Effector memory CD8-positive, alpha-beta T cell (primary cell): ENCODE measurements at regions not wholly inside any gene's neighbourhood (a gene's known extent, or its start where the extent isn't known, plus 50 kb on each side); places are given as distances from the start of the nearest gene placed in this dataset.
A peak's percentile ranks its signal among the peaks of the same experiment; 100 is the strongest.

Experiments
- ATAC-seq: fragments of 150-1000 bp; cut with Tn5 transposase; replicated peaks from 2 replicates; pipeline ENCODE4 v1.10.0; 2021; ENCODE audit warnings: mild to moderate bottlenecking, moderate library complexity
- DNase-seq, 3 experiments: peaks; one replicate each; pipeline ENCODE4 v3.0.0; 2021
- H3K27ac Mint-ChIP-seq, 2 donors: one replicate each; pipeline ENCODE4 v1.8.0; 2022; ENCODE audit warnings: mild to moderate bottlenecking in 2 of 2, mixed read lengths in 2 of 2, moderate library complexity in 2 of 2
- H3K27me3 Mint-ChIP-seq, 2 donors: one replicate each; pipeline ENCODE4 v1.8.0; 2022; ENCODE audit warnings: mixed read lengths in 2 of 2
- H3K36me3 Mint-ChIP-seq: one replicate; pipeline ENCODE4 v1.8.0; 2022; ENCODE audit warnings: mild to moderate bottlenecking, moderate library complexity, mixed read lengths; ENCODE audit not compliant: insufficient read depth
- H3K4me1 Mint-ChIP-seq, 2 donors: one replicate each; pipeline ENCODE4 v1.8.0; 2022; ENCODE audit warnings: low read depth in 2 of 2, mixed read lengths in 2 of 2
- H3K4me3 Mint-ChIP-seq, 2 donors: one replicate each; pipeline ENCODE4 v1.8.0; 2022; ENCODE audit warnings: mild to moderate bottlenecking in 2 of 2, mixed read lengths in 2 of 2, moderate library complexity in 2 of 2
- H3K9me3 Mint-ChIP-seq, 2 donors: one replicate each; pipeline ENCODE4 v1.8.0; 2022; ENCODE audit warnings: mixed read lengths in 2 of 2

DNA sequence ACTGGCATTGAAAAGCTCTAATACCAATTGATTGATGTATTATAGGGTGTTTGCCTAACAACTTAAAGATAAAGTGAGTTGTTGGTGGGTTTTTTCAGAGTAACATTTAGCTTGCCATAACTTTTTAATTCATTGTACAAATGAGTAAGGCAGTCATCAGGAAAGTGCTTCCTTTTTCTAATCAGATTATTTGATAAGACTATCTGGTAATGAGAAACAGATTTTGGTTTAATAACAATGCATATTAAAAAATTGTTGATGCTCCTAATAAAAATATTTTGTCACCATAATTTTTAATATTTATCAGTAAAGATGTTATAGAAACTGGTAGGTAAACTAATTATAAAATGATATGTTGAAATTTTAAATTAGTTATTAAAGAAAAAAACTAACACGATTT is 51.3 kb downstream of the BLTP1 start:
- ATAC-seq (no peak), DNase-seq (no peak)
- Mint-ChIP-seq H3K36me3 (peaks cover 49% of the 10 kb centered on the region), H3K27me3 (no peaks in the 10 kb centered on the region), H3K9me3 (no peaks in the 10 kb centered on the region), H3K4me3 (no peak overlapping the region), H3K27ac (peak overlapping the region in 1 of 2 donors; percentile 35), H3K4me1 (no peaks in the 10 kb centered on the region)

DNA sequence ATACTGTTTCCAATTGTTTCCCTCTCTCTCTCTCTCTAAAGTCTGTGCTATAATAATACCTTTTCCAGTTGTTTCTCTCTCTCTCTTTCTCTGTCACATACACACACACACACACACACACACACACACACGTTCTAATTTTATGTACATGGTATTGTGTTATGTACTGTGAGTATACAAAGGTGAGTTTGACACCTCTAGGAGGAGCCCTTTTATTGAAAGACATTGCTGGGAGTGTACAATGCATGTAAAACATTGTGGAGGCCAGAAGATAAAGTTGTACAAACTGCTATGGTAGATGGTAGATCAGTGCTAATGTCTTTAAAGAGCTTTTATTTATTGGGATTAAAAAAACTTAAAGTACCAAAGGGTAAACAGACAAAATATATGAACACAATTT is 53.6 kb downstream of the BLTP1 start:
- Mint-ChIP-seq H3K9me3 (no peaks in the 10 kb centered on the region), H3K27ac (peak overlapping the region in 1 of 2 donors; percentile 28), H3K4me3 (no peak overlapping the region), H3K27me3 (no peaks in the 10 kb centered on the region), H3K4me1 (no peaks in the 10 kb centered on the region), H3K36me3 (peaks cover 48% of the 10 kb centered on the region)
- DNase-seq, result no peak
- peak; percentile 41 for ATAC-seq

DNA sequence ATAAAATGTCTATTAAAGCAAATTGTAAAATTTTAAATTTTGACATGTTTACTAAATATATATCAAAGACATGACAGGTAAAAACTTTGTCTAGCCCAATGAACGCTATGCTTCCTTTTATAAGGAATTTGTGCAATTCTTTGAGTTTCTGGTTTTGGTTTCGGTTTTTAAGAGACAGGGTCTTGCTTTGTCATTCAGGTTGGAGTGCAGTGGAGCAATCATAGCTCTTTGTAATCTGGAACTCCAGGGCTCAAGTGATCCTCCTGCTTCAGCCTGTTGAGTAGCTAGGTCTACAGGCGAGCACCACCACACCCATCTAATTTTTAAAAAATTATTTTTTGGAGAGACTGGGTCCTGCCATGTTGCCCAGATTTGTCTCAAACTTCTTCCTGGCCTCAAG is 60.7 kb downstream of the BLTP1 start:
- Mint-ChIP-seq H3K27me3 (no peaks in the 10 kb centered on the region), H3K9me3 (peaks cover 0 to 2% of the 10 kb centered on the region in 2 donors), H3K27ac (peak overlapping the region in 1 of 2 donors; percentile 22), H3K36me3 (peaks cover 29% of the 10 kb centered on the region), H3K4me3 (no peak overlapping the region), H3K4me1 (peaks cover 0 to 21% of the 10 kb centered on the region in 2 donors)
- ATAC-seq (no peak), DNase-seq (no peak)

DNA sequence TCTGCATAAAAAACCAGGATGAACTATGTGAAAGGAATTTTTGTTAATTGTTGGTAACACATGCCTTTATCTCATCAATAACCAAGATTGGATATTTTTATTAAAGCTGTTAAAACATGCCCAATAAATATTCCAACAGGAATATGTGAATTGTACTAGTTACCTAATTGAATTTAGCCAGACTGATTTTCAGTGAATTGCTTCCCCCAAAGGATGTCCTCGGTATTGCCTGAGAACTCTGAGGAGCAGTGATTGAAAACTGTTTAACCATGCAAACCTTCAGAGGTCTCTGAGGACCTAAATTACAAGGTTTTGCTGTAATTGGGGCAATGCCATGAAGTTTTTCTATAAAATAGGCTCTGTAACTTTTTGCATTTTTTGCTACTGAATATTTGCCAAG is 66.6 kb downstream of the BLTP1 start:
- Mint-ChIP-seq H3K27me3 (no peaks in the 10 kb centered on the region), H3K27ac (no peak overlapping the region), H3K36me3 (peaks cover 36% of the 10 kb centered on the region), H3K9me3 (peaks cover 0 to 2% of the 10 kb centered on the region in 2 donors), H3K4me3 (no peak overlapping the region), H3K4me1 (peaks cover 9 to 24% of the 10 kb centered on the region in 2 donors)
- no peak for ATAC-seq
- no peak for DNase-seq

DNA sequence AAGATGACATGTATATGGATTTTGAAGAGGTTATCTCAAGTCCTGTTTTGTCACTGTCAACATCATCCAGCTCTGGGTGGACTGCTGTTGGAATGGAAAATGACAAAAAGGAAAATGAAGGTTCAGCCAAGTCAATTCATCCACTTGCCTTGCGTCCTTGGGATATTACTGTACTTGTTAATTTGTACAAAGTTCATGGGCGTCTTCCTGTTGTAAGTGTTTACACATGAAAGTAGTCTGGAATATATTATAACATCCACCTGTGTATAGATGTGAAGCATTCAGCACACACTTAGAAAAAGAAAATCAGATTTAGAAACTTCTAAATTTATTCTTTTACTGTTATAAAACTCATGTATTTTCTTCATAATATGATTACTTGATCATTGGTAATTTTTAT is 67.2 kb downstream of the BLTP1 start:
- no peak for DNase-seq
- Mint-ChIP-seq H3K4me3 (no peak overlapping the region), H3K27ac (peak overlapping the region in 1 of 2 donors; percentile 77), H3K27me3 (no peaks in the 10 kb centered on the region), H3K4me1 (peaks cover 9 to 24% of the 10 kb centered on the region in 2 donors), H3K9me3 (peaks cover 0 to 2% of the 10 kb centered on the region in 2 donors), H3K36me3 (peaks cover 40% of the 10 kb centered on the region)
- ATAC-seq, result no peak

DNA sequence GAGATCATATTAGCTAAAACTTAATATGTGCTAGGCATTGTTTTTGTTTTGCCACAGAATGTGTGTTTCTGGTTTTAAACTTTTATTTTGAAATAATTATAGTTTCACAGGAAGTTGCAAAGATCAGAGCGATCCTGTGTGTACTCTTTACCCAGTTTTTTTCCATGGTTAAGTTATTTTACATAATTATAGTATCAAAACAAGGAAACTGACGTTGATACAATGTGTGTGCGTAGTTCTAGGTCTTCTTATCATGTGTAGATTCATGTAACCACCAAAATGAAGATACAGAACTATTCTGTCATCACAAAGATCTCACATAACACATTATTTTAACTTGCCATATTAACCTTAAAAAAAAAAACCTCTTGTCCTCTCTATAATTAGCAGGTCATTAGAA is 69.2 kb downstream of the BLTP1 start:
- no peak overlapping the region for H3K4me3 Mint-ChIP-seq
- H3K9me3 Mint-ChIP-seq, result no peaks in the 10 kb centered on the region
- peaks cover 9 to 24% of the 10 kb centered on the region in 2 donors for H3K4me1 Mint-ChIP-seq
- no peaks in the 10 kb centered on the region for H3K27me3 Mint-ChIP-seq
- ATAC-seq (peak; percentile 97), DNase-seq (no peak)
- H3K27ac Mint-ChIP-seq, result peak overlapping the region; percentile 81 to 88
- peaks cover 44% of the 10 kb centered on the region for H3K36me3 Mint-ChIP-seq

DNA sequence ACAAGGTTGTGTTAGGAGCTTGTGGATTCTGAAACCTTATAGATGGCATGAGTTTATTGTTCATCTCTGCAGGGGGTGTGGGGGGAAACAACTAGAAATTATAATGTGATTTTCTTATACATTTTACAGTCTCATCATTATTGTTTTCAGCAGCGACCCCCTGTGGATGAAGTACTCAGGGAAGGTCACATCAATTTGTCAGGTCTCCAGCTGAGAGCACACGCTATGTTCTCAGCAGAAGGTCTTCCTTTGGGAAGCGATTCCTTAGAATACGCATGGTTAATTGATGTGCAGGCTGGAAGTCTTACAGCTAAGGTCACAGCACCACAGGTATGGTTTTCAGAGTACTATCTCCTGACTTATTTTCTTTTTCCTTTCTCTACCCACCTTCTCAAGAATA is 72.2 kb downstream of the BLTP1 start:
- H3K27ac Mint-ChIP-seq, result peak overlapping the region in 1 of 2 donors; percentile 36
- H3K4me1 Mint-ChIP-seq, result peaks cover 7 to 9% of the 10 kb centered on the region in 2 donors
- no peaks in the 10 kb centered on the region for H3K27me3 Mint-ChIP-seq
- no peak overlapping the region for H3K4me3 Mint-ChIP-seq
- no peak for ATAC-seq
- no peaks in the 10 kb centered on the region for H3K9me3 Mint-ChIP-seq
- H3K36me3 Mint-ChIP-seq, result peaks cover 56% of the 10 kb centered on the region
- DNase-seq, result no peak

DNA sequence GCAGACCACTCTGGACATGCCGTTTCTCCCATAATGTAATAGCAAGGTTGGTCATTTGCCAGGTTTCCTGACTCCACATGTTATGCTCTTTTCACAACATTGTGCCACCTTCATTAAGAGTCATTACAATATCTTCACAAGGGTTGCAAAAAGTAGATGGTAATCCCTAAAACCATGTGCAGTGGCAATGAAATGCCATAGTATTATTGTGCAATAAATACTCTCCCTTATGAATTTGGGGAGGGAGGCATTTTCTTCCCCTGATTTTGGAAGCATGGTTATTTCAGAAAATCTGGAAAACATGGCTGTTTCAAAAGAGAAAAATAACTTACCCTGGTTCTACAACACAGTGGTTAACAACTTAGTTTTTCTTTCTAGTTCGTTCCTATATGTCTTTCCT is 75.1 kb downstream of the BLTP1 start:
- no peak overlapping the region for H3K4me3 Mint-ChIP-seq
- H3K9me3 Mint-ChIP-seq, result no peaks in the 10 kb centered on the region
- no peak overlapping the region for H3K27ac Mint-ChIP-seq
- ATAC-seq, result no peak
- H3K27me3 Mint-ChIP-seq, result no peaks in the 10 kb centered on the region
- no peak for DNase-seq
- H3K36me3 Mint-ChIP-seq, result peaks cover 66% of the 10 kb centered on the region
- H3K4me1 Mint-ChIP-seq, result peaks cover 4 to 5% of the 10 kb centered on the region in 2 donors

DNA sequence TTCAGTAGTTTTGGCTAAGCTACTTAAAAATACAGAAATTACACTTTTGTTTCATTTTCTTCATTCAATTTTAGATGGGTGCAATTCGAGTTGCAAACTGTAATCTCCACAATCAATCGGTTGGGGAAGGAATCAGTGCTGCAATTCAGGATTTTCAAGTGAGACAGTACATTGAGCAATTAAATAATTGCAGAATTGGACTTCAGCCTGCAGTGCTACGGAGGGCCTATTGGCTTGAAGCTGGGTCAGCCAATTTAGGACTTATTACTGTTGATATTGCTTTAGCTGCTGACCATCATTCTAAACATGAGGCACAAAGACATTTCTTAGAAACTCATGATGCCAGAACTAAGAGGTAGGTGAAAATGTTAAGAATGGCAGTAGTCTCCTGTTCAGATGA is 77.7 kb downstream of the BLTP1 start:
- Mint-ChIP-seq H3K27ac (no peak overlapping the region), H3K4me1 (peaks cover 5 to 11% of the 10 kb centered on the region in 2 donors), H3K36me3 (peaks cover 63% of the 10 kb centered on the region), H3K4me3 (no peak overlapping the region), H3K27me3 (no peaks in the 10 kb centered on the region), H3K9me3 (no peaks in the 10 kb centered on the region)
- DNase-seq (no peak), ATAC-seq (no peak)

DNA sequence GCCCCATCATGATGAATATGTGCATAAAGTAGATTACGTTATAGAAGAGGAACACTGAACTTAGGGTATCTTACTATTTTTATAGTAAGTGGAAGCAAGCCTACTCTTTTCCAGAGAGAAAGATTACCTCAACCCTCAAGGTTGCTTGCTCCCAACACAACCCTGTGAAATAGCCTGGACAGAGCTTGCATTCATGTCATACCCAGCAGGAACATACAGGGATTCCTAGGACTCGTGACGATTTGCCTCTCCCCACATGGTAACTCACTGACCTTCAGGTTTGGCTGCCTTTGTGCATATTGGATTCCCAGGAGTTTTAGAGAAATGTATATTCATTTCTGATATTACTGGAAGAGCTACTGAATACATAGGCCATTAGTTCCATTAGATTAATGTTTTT is 80.5 kb downstream of the BLTP1 start:
- DNase-seq (no peak), ATAC-seq (no peak)
- Mint-ChIP-seq H3K27me3 (no peaks in the 10 kb centered on the region), H3K9me3 (no peaks in the 10 kb centered on the region), H3K4me3 (no peak overlapping the region), H3K4me1 (peaks cover 8 to 13% of the 10 kb centered on the region in 2 donors), H3K27ac (no peak overlapping the region), H3K36me3 (peaks cover 63% of the 10 kb centered on the region)

DNA sequence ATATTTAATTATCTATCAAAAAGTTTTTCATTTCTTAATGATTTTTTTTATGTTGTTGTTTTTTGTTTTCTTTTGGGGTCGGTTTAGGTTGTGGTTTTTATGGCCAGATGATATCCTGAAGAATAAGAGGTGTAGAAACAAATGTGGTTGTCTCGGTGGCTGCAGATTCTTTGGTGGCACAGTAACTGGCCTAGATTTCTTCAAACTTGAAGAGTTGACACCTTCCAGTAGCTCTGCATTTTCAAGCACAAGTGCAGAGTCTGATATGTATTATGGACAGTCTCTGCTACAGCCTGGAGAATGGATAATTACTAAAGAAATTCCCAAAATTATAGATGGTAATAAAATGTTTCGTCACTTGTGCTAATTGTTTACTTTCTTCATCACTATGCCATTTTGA is 82.6 kb downstream of the BLTP1 start:
- peaks cover 49% of the 10 kb centered on the region for H3K36me3 Mint-ChIP-seq
- DNase-seq, result peak in 1 of 3 experiments; percentile 2
- no peaks in the 10 kb centered on the region for H3K27me3 Mint-ChIP-seq
- no peaks in the 10 kb centered on the region for H3K9me3 Mint-ChIP-seq
- peaks cover 8 to 12% of the 10 kb centered on the region in 2 donors for H3K4me1 Mint-ChIP-seq
- H3K4me3 Mint-ChIP-seq, result peak overlapping the region in 1 of 2 donors; percentile 19
- ATAC-seq, result peak; percentile 85
- H3K27ac Mint-ChIP-seq, result peak overlapping the region; percentile 38 to 41

DNA sequence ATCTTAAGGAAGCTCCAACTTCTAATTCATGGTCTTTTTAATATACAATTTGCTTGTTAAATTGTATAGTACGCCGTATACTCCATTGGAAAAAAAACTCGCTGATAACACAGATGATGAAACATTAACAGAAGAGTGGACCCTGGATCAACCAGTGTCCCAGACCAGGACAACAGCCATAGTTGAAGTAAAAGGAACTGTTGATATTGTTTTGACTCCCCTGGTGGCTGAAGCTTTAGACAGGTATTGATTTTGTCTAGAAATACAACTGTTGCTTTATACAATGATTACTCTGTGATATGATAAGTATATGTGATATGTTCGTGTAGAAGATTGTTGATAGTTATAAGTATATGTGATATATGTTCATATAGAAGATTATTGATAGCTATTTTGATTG is 91.7 kb downstream of the BLTP1 start:
- H3K27ac Mint-ChIP-seq, result no peak overlapping the region
- DNase-seq, result no peak
- peaks cover 0 to 13% of the 10 kb centered on the region in 2 donors for H3K4me1 Mint-ChIP-seq
- H3K4me3 Mint-ChIP-seq, result no peak overlapping the region
- H3K27me3 Mint-ChIP-seq, result no peaks in the 10 kb centered on the region
- H3K9me3 Mint-ChIP-seq, result no peaks in the 10 kb centered on the region
- H3K36me3 Mint-ChIP-seq, result peaks cover 44% of the 10 kb centered on the region
- ATAC-seq, result no peak

DNA sequence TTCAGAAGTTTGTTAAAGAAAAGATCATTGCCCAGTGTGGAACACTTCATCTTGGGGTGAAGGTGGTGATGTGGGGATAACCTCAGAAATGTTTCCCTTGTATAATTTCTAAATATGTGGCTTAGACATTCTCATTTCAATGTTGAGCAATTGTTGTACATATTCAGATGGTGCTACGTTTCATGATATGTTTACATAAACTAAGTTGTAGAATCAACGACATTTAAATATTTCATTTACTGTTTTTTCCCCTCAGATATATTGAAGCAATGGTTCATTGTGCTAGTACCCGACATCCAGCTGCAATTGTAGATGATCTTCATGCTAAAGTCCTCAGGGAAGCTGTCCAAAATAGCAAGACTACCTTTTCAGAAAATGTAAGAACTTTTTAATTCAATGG is 92.6 kb downstream of the BLTP1 start:
- no peak overlapping the region for H3K4me3 Mint-ChIP-seq
- no peak overlapping the region for H3K27ac Mint-ChIP-seq
- no peaks in the 10 kb centered on the region for H3K9me3 Mint-ChIP-seq
- no peak for DNase-seq
- peaks cover 53% of the 10 kb centered on the region for H3K36me3 Mint-ChIP-seq
- peaks cover 0 to 13% of the 10 kb centered on the region in 2 donors for H3K4me1 Mint-ChIP-seq
- ATAC-seq, result no peak
- H3K27me3 Mint-ChIP-seq, result no peaks in the 10 kb centered on the region

DNA sequence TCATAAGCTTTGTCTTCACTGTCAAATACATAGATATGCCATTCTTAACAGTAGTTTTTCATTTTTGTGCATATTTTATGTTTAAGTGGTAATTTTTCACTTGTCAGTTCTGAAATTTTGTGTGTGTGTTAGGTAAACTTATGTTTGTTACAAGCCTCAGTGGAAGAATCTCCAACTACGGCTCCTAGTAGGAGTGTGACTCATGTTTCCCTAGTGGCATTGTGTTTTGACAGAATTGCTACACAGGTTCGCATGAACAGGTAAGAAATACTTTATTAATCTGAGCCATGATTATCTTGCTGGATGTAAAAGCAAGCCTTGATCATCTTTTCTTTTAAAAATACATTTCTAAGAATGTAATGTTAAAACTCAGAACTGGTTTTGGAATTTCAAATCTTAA is 94.4 kb downstream of the BLTP1 start:
- ATAC-seq (no peak), DNase-seq (no peak)
- Mint-ChIP-seq H3K27me3 (no peaks in the 10 kb centered on the region), H3K4me1 (peaks cover 0 to 5% of the 10 kb centered on the region in 2 donors), H3K4me3 (no peak overlapping the region), H3K36me3 (peaks cover 66% of the 10 kb centered on the region), H3K27ac (no peak overlapping the region), H3K9me3 (no peaks in the 10 kb centered on the region)

DNA sequence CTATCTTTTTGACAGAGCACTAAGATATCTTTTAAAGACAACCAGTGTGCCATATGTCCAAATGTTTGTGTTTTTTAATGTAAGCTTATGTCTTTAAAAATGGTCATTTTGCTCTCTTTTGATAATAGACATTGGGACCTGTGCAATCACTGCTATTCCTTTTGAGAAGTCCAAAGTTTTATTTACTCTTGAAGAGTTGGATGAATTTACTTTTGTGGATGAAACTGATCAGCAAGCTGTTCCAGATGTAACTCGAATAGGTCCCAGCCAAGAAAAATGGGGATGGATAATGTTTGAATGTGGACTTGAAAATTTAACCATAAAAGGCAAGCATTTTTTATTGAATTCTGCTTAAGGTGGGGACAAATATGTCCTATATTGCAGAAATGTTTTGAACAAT is 97.2 kb downstream of the BLTP1 start:
- peaks cover 70% of the 10 kb centered on the region for H3K36me3 Mint-ChIP-seq
- no peaks in the 10 kb centered on the region for H3K27me3 Mint-ChIP-seq
- no peaks in the 10 kb centered on the region for H3K4me1 Mint-ChIP-seq
- H3K9me3 Mint-ChIP-seq, result no peaks in the 10 kb centered on the region
- ATAC-seq (no peak), DNase-seq (no peak)
- no peak overlapping the region for H3K4me3 Mint-ChIP-seq
- no peak overlapping the region for H3K27ac Mint-ChIP-seq
